NCI-H446 (cell line): ENCODE measurements at regions not wholly inside any gene's neighbourhood (a gene's known extent, or its start where the extent isn't known, plus 50 kb on each side); places are given as distances from the start of the nearest gene placed in this dataset.
"Not testable (repeated sequence)": the region's sequence is repeated elsewhere in the genome, so short reads cannot be mapped to it uniquely, and the experiment has no call there.

Experiments used
- DNase-seq, 2 experiments: peaks; one replicate each; lab custom pipeline; 2025; lab: John Stamatoyannopoulos, UW

- no peak for DNase-seq
These were observed 102.9 kb downstream of the LRRN1 start for GRCh38 chr3:3902161-3902560.

DNA sequence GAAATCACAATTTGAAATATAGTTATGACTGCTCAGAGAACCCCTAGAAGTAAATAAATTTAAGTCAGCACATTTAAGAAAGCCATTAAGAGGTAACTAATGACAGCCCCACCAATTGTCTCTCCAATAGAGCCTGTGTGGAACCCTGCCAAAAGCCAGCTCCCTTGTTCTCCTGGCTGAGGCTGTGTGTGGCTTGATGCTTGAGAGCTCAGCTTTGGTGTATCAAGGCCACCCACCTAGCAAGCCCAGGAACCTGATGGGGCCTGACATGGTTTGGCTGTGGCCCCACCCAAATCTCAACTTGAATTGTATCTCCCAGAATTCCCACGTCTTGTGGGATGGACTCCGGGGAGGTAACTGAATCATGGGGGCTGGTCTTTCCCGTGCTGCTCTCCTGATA is 106.9 kb downstream of the LRRN1 start:
- no peak for DNase-seq

DNA sequence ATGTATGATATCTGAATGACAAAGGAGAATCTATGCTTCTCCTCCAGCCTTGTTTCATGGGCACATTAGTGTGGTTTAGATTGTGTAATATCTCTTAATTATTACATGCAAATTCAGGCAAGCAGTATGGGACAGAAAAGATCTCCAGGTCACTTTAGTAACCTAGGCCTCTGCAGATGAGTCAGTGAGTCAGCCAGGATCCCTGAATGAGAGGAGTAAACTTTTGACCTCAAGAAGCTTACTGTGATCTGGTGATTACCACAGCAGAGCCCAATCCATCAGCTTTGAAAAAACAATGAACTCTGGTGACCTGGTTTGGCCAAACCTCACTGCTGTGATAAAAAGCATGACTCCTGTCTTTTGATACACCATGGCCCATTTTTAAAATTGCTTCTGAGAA is 107.8 kb downstream of the LRRN1 start:
- no peak for DNase-seq

DNA sequence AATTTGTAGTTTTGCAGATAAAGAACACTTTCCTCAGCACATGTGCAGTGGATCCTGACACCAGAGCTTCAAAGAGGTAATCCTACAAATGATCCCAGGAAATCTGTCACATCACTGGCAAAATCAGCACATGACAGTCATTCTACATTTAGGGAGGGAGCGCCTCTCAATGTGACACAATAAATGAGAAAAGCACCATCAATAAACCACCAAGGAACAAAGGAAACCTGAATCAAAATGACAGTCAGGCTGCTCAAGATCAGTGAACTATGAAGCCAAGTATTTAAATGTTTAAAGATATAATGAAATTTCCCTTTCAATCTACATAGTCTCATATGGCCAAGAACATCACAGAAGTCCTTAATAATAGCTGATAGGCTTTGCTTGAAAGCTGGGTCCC is 119.5 kb downstream of the LRRN1 start:
- no peak for DNase-seq

DNA sequence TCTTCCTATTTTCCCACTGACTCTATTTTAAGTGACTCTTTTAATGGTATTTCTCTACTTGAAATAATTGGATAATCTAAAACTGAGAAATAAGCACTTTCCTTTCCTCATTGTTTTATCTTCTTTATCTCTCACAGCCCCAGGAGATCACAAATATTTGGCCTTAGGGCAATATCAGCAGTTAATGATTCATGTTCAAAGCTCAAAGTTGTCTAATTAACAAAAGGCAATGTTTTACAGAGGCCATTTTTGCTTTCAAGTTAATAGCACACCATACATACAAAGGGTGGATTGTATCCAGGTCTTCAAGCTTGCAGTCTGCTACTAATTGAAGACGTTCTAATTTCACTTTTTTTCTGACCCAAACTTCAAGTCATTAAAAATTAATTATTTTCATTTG is 120.1 kb downstream of the LRRN1 start:
- DNase-seq, result no peak

DNA sequence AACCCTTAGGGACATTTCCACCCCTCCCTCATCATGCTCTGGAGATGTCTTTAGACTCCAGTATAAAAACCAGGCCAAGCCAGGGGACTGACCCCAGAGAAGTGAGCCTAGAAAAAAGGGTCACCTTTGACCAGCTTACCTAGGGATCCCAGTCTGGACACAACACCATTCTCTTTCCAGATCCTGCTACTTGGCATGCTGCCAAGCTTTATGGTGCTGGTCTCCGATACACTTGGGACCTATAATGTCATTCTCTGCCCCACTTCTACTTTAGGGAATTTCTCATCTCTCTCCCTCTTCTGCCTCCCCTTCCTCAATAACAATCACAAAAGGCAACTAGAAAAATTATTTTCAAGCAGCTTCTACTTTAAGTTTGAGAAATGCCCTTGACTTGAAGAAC is 124.4 kb downstream of the LRRN1 start:
- DNase-seq, result no peak

DNA sequence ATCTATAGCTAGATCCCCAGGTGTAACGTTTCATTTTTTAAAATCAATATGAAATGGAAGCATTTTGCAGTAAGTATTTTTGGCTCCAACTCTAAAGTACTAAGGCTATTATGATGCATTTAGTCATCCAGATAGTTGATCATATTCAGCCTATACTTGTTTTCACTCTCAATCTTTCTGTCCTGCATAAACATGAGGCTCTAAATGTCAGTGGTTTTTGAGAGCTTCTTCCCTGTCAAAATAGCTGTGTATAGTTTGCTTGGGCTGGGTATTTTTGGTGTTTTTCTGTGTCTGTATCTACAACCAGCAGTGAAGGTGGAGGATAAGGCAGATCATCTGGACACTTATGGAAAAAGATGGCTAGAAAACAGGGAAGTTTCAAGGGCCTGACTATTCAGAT is 128.0 kb downstream of the LRRN1 start:
- no peak for DNase-seq

DNA sequence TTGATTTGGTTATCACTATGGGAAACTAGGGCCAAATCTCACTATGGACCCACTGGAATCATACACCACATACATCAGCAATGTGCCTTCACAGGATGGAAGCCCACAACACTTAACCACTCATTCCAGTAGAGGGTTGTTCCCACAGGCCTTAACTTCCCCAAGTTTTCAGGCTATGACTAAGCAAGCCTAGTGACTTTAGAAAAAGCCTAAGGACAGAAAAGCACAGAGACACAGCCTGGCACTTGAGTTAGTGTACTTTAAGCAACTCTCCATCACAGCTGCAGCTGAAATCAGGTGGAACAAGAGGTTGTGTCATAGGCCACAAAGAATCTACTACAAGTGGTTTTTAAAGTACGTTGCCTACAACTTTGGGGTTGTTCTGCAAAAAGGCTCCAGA is 128.7 kb downstream of the LRRN1 start:
- no peak for DNase-seq

- DNase-seq, result not testable (repeated sequence)
These were observed 142.1 kb downstream of the LRRN1 start for GRCh38 chr3:3941380-3941779.

- no peak for DNase-seq
These were observed 151.8 kb downstream of the LRRN1 start for GRCh38 chr3:3951071-3951470.

DNA sequence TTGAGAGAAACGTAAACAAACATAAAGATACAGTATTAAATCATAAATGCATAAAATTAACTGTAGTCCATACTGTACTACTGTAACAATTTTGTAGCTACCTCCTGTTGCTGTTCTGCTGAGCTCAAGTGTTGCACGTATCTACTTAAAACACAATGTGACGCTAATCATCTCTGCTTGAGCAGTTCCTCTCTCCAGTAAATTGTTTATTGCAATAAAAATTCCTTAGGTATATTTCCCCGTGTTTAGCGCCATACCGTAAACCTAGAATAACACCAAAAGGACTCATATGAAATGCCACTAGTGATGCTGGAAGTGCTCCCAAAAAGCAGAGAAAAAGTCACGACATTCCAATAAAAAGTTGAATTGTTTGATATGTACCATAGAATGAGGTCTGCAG is 152.3 kb downstream of the LRRN1 start:
- no peak for DNase-seq

GRCh38 chr3:3962867-3963266 is 163.6 kb downstream of the LRRN1 start:
- not testable (repeated sequence) for DNase-seq

DNA sequence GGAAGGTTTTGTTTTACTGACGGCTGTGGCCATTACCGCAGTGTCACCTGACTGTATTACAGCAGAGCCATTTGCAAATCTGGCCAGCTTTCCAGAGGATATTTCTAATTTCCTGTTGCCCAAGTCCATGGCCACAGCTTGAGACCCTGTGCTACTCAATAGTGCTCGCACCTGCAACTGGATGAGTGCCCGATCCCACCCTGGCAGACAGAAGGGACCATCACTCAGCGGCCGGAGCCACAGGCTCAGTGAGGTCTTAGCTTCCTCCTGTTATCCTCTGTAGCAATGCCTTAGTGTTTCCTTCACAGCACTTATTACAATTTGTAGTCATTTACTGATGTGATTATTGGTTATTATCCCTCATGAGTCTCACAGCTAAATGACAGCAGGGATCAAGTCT is 184.8 kb downstream of the LRRN1 start:
- DNase-seq, result no peak

DNA sequence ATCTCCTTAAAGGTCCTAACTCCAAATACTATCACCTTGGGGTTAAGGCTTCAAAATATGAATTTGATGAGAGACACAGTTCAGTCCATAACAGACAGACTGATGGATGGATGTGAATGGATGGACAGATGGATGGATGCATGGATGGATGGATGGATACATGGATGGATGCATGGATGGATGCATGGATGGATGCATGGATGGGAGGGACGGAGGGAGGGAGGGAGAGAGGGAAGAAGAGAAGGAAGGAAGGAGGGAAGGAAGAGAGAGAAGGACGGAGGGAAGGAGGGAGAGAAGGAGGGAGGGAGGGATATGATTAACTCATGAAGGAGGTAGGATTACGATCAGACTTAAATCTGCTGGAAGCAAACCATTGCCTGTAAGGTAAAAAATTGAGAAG is 192.4 kb downstream of the LRRN1 start:
- DNase-seq, result no peak

DNA sequence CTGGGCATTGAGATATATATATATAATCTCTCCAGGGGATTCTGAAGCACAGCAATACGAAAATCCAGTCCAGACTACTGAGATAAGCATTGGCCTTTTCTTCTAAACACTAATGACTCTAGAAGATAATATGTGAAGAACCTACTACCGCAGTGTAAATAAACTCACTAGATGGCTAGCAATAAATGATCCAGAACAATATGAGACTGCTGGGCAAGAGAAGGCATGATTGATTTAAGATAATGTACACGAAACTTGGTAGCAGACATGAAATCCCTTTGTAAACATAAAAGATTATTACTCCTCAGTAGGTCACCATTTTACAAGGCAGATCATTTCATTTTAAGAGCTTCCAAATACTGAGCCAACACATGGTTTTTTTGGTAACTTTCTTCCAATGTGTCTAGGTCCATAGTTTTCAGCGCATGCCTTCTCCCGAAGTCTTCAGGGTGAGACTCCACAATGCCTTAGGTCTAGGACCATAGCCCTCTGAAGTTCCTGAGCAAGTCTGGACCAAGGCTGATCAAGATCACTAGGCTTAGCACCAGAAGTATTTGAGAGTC is 193.2 kb downstream of the LRRN1 start:
- no peak for DNase-seq

GRCh38 chr3:3998140-3998922 is 199.1 kb downstream of the LRRN1 start:
- peak in 1 of 2 experiments; percentile 6 for DNase-seq

DNA sequence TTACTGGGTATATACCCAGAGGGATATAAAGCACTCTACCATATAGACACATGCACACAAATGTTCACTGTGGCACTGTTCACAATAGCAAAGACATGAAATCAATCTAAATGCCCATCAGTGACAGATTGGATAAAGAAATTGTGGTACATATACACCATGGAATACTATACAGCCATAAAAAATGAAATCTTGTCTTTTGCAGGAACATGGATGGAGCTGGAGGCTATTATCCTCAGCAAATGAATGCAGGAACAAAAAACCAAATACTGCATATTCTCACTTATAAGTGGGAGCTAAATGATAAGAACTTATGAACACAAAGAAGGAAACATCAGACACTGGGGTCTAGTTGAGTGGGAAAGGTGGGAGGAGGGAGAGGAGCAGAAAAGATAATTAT is 200.1 kb downstream of the LRRN1 start:
- DNase-seq, result not testable (repeated sequence)

DNA sequence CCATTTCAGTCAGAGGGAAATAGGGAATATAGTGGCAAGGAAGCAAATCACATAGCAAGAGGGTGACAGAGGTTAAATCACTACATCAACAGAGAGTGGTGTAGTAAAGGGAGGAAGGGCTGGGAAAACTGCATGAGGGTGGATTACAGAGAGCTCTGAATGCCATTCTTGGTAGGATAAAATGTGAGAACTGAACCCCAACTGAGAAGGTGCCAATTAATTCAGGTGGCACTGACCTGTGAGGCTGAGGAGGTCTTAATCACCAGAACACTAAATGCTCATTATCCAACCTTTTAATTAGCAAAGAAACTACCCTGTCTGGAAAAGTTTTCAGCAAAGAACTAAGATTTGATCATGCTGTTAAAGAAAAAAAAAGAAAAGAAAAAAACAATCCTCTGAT is 202.7 kb downstream of the LRRN1 start:
- DNase-seq, result no peak

GRCh38 chr3:4006288-4006687 is 207.1 kb downstream of the LRRN1 start:
- DNase-seq, result no peak

- DNase-seq, result no peak
These were observed 209.0 kb downstream of the LRRN1 start for GRCh38 chr3:4008205-4008604.

GRCh38 chr3:4011166-4011565 is 211.9 kb downstream of the LRRN1 start:
- no peak for DNase-seq

DNA sequence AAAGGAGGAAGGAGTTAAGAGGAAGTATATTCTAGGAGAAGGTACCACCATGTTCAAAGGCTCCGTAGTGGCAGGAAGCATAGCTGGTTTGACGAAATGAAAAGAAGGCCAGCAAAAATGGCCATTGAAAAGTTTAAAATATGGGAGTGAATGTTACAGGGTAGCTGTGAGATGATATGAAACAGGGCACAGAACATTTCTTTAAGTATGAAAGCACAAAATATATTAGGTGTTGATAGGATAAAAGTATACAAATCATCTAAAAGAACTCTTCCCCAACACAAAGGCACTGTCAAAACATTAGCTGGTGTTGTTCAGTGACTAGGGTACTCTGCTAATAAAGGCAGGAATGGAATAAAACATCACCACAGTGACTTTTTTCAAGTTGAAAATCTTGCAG is 216.2 kb downstream of the LRRN1 start:
- DNase-seq, result no peak

DNA sequence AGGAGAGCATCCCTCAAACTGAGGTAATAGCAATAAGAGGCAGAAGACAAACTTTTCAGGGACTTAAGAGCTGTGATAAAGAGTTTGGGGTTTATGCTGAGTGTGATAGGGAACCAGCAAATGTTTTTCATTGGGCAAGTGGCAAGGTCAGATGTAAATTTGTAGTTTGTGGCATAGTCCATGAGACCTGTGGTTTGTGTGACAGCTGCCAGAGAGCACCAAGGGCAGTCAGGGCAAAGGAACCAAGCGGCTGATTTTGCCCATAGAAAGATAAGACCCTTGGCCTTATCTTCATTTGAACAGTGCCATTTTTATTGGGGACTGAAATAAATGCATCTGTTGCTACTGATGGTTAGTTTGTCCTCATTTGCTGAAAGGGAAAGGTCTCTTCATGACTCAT is 220.3 kb downstream of the LRRN1 start:
- DNase-seq, result no peak

GRCh38 chr3:4021162-4021561 is 221.9 kb downstream of the LRRN1 start:
- DNase-seq, result no peak
